Loucy (cell line): ENCODE measurements at regions not wholly inside any gene's neighbourhood (a gene's known extent, or its start where the extent isn't known, plus 50 kb on each side); places are given as distances from the start of the nearest gene placed in this dataset.

Source experiments
- EZH2phosphoT487 ChIP-seq: fragments of 200-600 bp; IDR thresholded peaks from 2 replicates; pipeline ENCODE4 v1.6.1; 2018; ENCODE audit warnings: antibody characterized with exemption, mild to moderate bottlenecking, moderate library complexity, borderline replicate concordance
- TF ChIP-seq, protein P1 (sequence below): fragments of 200-600 bp; sonication (generic); conservative IDR thresholded peaks from 2 replicates; pipeline ENCODE4 v1.5.1; 2014; ENCODE audit warnings: mild to moderate bottlenecking, antibody characterized with exemption, low read length

DNA sequence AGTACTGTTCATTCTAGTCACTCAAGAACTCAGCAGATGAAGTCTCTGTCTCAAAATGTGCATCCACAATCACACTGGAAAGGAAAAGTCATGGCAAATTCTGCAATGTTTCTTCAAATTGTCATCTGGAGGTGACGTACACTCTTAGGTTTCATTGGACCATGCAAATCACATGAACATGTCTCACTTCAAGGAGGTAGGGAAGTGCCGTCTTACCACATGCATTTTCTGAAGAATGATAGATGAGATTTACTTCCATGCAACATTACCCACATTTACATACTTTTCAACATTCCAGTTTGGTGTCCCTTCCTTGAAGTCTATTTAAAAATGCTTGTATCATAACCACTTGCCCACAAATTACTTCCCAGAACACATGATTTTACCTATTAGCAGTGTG, 107.9 kb upstream of the SATB1 start:
- TF ChIP-seq, protein P1, sequence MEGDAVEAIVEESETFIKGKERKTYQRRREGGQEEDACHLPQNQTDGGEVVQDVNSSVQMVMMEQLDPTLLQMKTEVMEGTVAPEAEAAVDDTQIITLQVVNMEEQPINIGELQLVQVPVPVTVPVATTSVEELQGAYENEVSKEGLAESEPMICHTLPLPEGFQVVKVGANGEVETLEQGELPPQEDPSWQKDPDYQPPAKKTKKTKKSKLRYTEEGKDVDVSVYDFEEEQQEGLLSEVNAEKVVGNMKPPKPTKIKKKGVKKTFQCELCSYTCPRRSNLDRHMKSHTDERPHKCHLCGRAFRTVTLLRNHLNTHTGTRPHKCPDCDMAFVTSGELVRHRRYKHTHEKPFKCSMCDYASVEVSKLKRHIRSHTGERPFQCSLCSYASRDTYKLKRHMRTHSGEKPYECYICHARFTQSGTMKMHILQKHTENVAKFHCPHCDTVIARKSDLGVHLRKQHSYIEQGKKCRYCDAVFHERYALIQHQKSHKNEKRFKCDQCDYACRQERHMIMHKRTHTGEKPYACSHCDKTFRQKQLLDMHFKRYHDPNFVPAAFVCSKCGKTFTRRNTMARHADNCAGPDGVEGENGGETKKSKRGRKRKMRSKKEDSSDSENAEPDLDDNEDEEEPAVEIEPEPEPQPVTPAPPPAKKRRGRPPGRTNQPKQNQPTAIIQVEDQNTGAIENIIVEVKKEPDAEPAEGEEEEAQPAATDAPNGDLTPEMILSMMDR, result no peak
- TF ChIP-seq EZH2phosphoT487, result no peak
